WTC11 (cell line): ENCODE measurements at regions not wholly inside any gene's neighbourhood (a gene's known extent, or its start where the extent isn't known, plus 50 kb on each side); places are given as distances from the start of the nearest gene placed in this dataset.

Experiments
- ATAC-seq: fragments of 200-7000 bp; cut with Tn5 transposase; 2 replicates; pipeline ENCODE4 v1.10.0; 2021; ENCODE audit warnings: mild to moderate bottlenecking, moderate library complexity
- CTCF ChIA-PET: fragments of 300-600 bp; sonication (Branson Sonifier 250); formaldehyde crosslinking; loops from one replicate; lab custom pipeline; 2021; ENCODE audit warnings: antibody characterized with exemption; lab: Charles Lee
- POLR2A ChIA-PET: fragments of 350-600 bp; sonication (Branson Sonifier 250); formaldehyde crosslinking; loops from one replicate; lab custom pipeline; 2021; ENCODE audit warnings: antibody characterized with exemption; lab: Charles Lee
- DNase-seq: peaks from one replicate; pipeline ENCODE4 v3.0.0; 2021; ENCODE audit warnings: low spot score
- H3K27ac Mint-ChIP-seq: 2 replicates; pipeline ENCODE4 v1.8.0; 2021; ENCODE audit warnings: mixed read lengths
- H3K27me3 Mint-ChIP-seq: 2 replicates; pipeline ENCODE4 v1.8.0; 2021; ENCODE audit warnings: low read depth, mild to moderate bottlenecking, moderate library complexity, mixed read lengths
- H3K36me3 Mint-ChIP-seq: 2 replicates; pipeline ENCODE4 v1.8.0; 2021; ENCODE audit warnings: mixed read lengths
- H3K4me1 Mint-ChIP-seq: 2 replicates; pipeline ENCODE4 v1.8.0; 2022; ENCODE audit warnings: mixed read lengths
- H3K4me3 Mint-ChIP-seq: 2 replicates; pipeline ENCODE4 v1.8.0; 2021; ENCODE audit warnings: mild to moderate bottlenecking, moderate library complexity, mixed read lengths
- H3K9me3 Mint-ChIP-seq: 2 replicates; pipeline ENCODE4 v1.8.0; 2021; ENCODE audit warnings: mixed read lengths
- AR ChIP-seq: fragments of 250-450 bp; sonication (Bioruptor Pico); IDR thresholded peaks from 2 replicates; pipeline ENCODE4 v1.9.0; 2021; ENCODE audit warnings: mild to moderate bottlenecking
- ATF6 ChIP-seq: sonication (generic); formaldehyde crosslinking; IDR thresholded peaks from 2 replicates; pipeline ENCODE4 v1.8.1; 2023; ENCODE audit warnings: mild to moderate bottlenecking, missing genetic modification reagents
- CREB1 ChIP-seq: sonication (generic); formaldehyde crosslinking; IDR thresholded peaks from 2 replicates; pipeline ENCODE4 v1.8.0; 2023; ENCODE audit warnings: mild to moderate bottlenecking, missing genetic modification reagents
- CTCF ChIP-seq: fragments of 200-600 bp; IDR thresholded peaks from 2 replicates; pipeline ENCODE4 v1.8.0; 2022; ENCODE audit warnings: antibody characterized with exemption
- ESRRA ChIP-seq: sonication (generic); formaldehyde crosslinking; IDR thresholded peaks from 2 replicates; pipeline ENCODE4 v1.8.1; 2022; ENCODE audit warnings: mild to moderate bottlenecking, missing genetic modification reagents, borderline replicate concordance
- FOXP1 ChIP-seq: sonication (generic); formaldehyde crosslinking; IDR thresholded peaks from 2 replicates; pipeline ENCODE4 v1.8.0; 2022; ENCODE audit warnings: missing genetic modification reagents, mild to moderate bottlenecking, moderate library complexity, borderline replicate concordance
- KAT7 ChIP-seq: sonication (generic); formaldehyde crosslinking; IDR thresholded peaks from 2 replicates; pipeline ENCODE4 v1.8.1; 2023; ENCODE audit warnings: missing genetic modification reagents, mild to moderate bottlenecking, borderline replicate concordance
- NR2C2 ChIP-seq: sonication (generic); formaldehyde crosslinking; IDR thresholded peaks from 2 replicates; pipeline ENCODE4 v1.8.0; 2022; ENCODE audit warnings: mild to moderate bottlenecking, missing genetic modification reagents
- NR3C1 ChIP-seq: sonication (generic); formaldehyde crosslinking; conservative IDR thresholded peaks from 2 replicates; pipeline ENCODE4 v1.8.1; 2023; ENCODE audit warnings: low read depth, mild to moderate bottlenecking, missing genetic modification reagents
- PRRX2 ChIP-seq: fragments of 250-450 bp; sonication (Bioruptor Pico); IDR thresholded peaks from 2 replicates; pipeline ENCODE4 v1.8.0; 2021; ENCODE audit warnings: mild to moderate bottlenecking
- SMAD3 ChIP-seq: sonication (generic); formaldehyde crosslinking; IDR thresholded peaks from 2 replicates; pipeline ENCODE4 v1.8.0; 2022; ENCODE audit warnings: missing genetic modification reagents, mild to moderate bottlenecking, borderline replicate concordance
- SMAD4 ChIP-seq: sonication (generic); formaldehyde crosslinking; IDR thresholded peaks from 2 replicates; pipeline ENCODE4 v1.8.0; 2022; ENCODE audit warnings: mild to moderate bottlenecking, missing genetic modification reagents
- USF2 ChIP-seq: sonication (generic); formaldehyde crosslinking; IDR thresholded peaks from 2 replicates; pipeline ENCODE4 v1.8.1; 2023; ENCODE audit warnings: mild to moderate bottlenecking, missing genetic modification reagents, moderate library complexity
- ZNF219 ChIP-seq: sonication (generic); formaldehyde crosslinking; IDR thresholded peaks from 2 replicates; pipeline ENCODE4 v1.8.0; 2023; ENCODE audit warnings: missing genetic modification reagents, mild to moderate bottlenecking, borderline replicate concordance
- ZNF263 ChIP-seq: sonication (generic); formaldehyde crosslinking; IDR thresholded peaks from 2 replicates; pipeline ENCODE4 v1.8.1; 2022; ENCODE audit warnings: low read depth, mild to moderate bottlenecking, moderate library complexity, missing genetic modification reagents
- TF ChIP-seq, protein P1 (sequence below): fragments of 250-450 bp; sonication (Bioruptor Pico); conservative IDR thresholded peaks from 2 replicates; pipeline ENCODE4 v1.9.0; 2021; ENCODE audit warnings: mild to moderate bottlenecking
- TF ChIP-seq, protein P2 (sequence below): sonication (generic); formaldehyde crosslinking; IDR thresholded peaks from 2 replicates; pipeline ENCODE4 v1.8.0; 2022; ENCODE audit warnings: mild to moderate bottlenecking, missing genetic modification reagents
- TF ChIP-seq, protein P3 (sequence below): sonication (generic); formaldehyde crosslinking; IDR thresholded peaks from 2 replicates; pipeline ENCODE4 v1.8.0; 2022; ENCODE audit warnings: missing genetic modification reagents
- TF ChIP-seq, protein P4 (sequence below): sonication (generic); formaldehyde crosslinking; IDR thresholded peaks from 2 replicates; pipeline ENCODE4 v1.8.0; 2022; ENCODE audit warnings: mild to moderate bottlenecking, missing genetic modification reagents

GRCh38 chr12:92634730-92635129, 68.1 kb upstream of the PLEKHG7 start:
- no peaks in the 10 kb centered on the region for H3K9me3 Mint-ChIP-seq
- H3K27ac Mint-ChIP-seq: no peak overlapping the region
- POLR2A ChIA-PET: no interaction called here
- ATAC-seq (no peak), DNase-seq (no peak)
- no peaks in the 10 kb centered on the region for H3K27me3 Mint-ChIP-seq
- peaks cover 6% of the 10 kb centered on the region; the same call in 1 of the 2 replicates for H3K4me1 Mint-ChIP-seq
- H3K4me3 Mint-ChIP-seq: no peak overlapping the region
- CTCF ChIA-PET: no interaction called here
- no peaks in the 10 kb centered on the region for H3K36me3 Mint-ChIP-seq
- TF ChIP-seq USF2 (CRISPR knock-in tag) (no peak), CREB1 (no peak), NR2C2 (CRISPR knock-in tag) (no peak), ATF6 (no peak), KAT7 (CRISPR knock-in tag) (no peak)
- TF ChIP-seq, protein P1, sequence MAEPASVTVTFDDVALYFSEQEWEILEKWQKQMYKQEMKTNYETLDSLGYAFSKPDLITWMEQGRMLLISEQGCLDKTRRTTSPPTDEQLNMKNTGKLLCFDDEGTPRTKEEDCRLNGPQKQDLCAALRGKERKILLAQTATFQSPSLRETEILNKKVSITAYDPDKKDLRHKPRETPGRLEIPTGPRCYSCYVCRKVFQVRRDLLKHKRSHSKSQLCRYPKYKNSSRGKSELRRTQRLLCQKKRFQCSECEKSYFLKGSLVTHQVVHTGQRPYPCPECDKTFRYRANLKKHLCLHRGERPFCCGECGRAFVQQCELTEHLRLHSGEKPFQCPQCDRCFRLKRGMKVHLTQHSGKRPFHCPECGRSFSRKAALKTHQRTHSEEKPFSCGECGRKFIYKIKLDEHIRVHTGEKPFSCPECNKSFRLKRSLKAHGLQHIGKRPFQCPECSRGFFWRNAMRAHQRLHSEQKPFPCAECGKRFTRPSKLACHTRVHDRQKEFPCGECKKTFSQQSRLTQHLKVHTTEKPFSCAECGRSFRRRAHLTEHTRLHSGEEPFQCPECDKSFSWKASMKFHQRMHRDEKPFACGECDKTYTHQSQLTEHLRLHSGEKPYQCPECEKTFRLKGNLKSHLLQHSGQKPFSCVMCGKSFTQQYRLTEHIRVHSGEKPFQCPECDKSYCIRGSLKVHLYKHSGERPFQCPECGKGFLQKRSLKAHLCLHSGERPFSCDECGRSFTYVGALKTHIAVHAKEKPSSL (CRISPR knock-in tag): no peak
- TF ChIP-seq, protein P2, sequence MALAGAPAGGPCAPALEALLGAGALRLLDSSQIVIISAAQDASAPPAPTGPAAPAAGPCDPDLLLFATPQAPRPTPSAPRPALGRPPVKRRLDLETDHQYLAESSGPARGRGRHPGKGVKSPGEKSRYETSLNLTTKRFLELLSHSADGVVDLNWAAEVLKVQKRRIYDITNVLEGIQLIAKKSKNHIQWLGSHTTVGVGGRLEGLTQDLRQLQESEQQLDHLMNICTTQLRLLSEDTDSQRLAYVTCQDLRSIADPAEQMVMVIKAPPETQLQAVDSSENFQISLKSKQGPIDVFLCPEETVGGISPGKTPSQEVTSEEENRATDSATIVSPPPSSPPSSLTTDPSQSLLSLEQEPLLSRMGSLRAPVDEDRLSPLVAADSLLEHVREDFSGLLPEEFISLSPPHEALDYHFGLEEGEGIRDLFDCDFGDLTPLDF (CRISPR knock-in tag): no peak

- no peak overlapping the region for H3K4me3 Mint-ChIP-seq
- no peak for TF ChIP-seq NR3C1 (CRISPR knock-in tag)
- no peak for TF ChIP-seq ESRRA
- TF ChIP-seq, protein P3, sequence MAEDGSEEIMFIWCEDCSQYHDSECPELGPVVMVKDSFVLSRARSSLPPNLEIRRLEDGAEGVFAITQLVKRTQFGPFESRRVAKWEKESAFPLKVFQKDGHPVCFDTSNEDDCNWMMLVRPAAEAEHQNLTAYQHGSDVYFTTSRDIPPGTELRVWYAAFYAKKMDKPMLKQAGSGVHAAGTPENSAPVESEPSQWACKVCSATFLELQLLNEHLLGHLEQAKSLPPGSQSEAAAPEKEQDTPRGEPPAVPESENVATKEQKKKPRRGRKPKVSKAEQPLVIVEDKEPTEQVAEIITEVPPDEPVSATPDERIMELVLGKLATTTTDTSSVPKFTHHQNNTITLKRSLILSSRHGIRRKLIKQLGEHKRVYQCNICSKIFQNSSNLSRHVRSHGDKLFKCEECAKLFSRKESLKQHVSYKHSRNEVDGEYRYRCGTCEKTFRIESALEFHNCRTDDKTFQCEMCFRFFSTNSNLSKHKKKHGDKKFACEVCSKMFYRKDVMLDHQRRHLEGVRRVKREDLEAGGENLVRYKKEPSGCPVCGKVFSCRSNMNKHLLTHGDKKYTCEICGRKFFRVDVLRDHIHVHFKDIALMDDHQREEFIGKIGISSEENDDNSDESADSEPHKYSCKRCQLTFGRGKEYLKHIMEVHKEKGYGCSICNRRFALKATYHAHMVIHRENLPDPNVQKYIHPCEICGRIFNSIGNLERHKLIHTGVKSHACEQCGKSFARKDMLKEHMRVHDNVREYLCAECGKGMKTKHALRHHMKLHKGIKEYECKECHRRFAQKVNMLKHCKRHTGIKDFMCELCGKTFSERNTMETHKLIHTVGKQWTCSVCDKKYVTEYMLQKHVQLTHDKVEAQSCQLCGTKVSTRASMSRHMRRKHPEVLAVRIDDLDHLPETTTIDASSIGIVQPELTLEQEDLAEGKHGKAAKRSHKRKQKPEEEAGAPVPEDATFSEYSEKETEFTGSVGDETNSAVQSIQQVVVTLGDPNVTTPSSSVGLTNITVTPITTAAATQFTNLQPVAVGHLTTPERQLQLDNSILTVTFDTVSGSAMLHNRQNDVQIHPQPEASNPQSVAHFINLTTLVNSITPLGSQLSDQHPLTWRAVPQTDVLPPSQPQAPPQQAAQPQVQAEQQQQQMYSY (CRISPR knock-in tag): no peak
- TF ChIP-seq CTCF: no peak
- TF ChIP-seq, protein P4, sequence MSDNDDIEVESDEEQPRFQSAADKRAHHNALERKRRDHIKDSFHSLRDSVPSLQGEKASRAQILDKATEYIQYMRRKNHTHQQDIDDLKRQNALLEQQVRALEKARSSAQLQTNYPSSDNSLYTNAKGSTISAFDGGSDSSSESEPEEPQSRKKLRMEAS (CRISPR knock-in tag): no peak
- TF ChIP-seq ZNF219: no peak
- no peak for TF ChIP-seq SMAD3
- TF ChIP-seq ZNF263 (CRISPR knock-in tag): no peak
- no peak for TF ChIP-seq FOXP1 (CRISPR knock-in tag)
- no peak for TF ChIP-seq PRRX2
- no peak for TF ChIP-seq SMAD4 (CRISPR knock-in tag)
- TF ChIP-seq AR (CRISPR knock-in tag): no peak
Measured at GRCh38 chr12:92634202-92634601, 68.6 kb upstream of the PLEKHG7 start.

More at GRCh38 chr12:92634202-92634601, 68.6 kb upstream of the PLEKHG7 start:
- H3K27ac Mint-ChIP-seq: no peak overlapping the region
- CTCF ChIA-PET: no interaction called here
- no peak for DNase-seq
- no peaks in the 10 kb centered on the region for H3K27me3 Mint-ChIP-seq
- H3K36me3 Mint-ChIP-seq: no peaks in the 10 kb centered on the region
- POLR2A ChIA-PET: no interaction called here
- H3K4me1 Mint-ChIP-seq: peaks cover 6% of the 10 kb centered on the region; the same call in 1 of the 2 replicates
- peak; percentile 26; the same call in 1 of the 2 replicates for ATAC-seq
- H3K9me3 Mint-ChIP-seq: no peaks in the 10 kb centered on the region
